Glutamatergic neuron (in vitro differentiated cells): ENCODE measurements at regions not wholly inside any gene's neighbourhood (a gene's known extent, or its start where the extent isn't known, plus 50 kb on each side); places are given as distances from the start of the nearest gene placed in this dataset.

Source experiments
- DNase-seq: peaks from one replicate; pipeline ENCODE4 v3.0.0; 2022
- H3K27ac Mint-ChIP-seq: one replicate; pipeline ENCODE4 v1.8.0; 2020; ENCODE audit warnings: mild to moderate bottlenecking, mixed read lengths, inconsistent platforms; ENCODE audit not compliant: unreplicated experiment
- H3K27me3 Mint-ChIP-seq: one replicate; pipeline ENCODE4 v1.8.0; 2020; ENCODE audit warnings: mild to moderate bottlenecking, moderate library complexity, mixed read lengths, inconsistent platforms; ENCODE audit not compliant: unreplicated experiment
- H3K36me3 Mint-ChIP-seq: one replicate; pipeline ENCODE4 v1.8.0; 2020; ENCODE audit warnings: mild to moderate bottlenecking, mixed read lengths, inconsistent platforms; ENCODE audit not compliant: unreplicated experiment
- H3K4me1 Mint-ChIP-seq: one replicate; pipeline ENCODE4 v1.8.0; 2020; ENCODE audit warnings: mild to moderate bottlenecking, low read depth, mixed read lengths, inconsistent platforms; ENCODE audit not compliant: unreplicated experiment
- H3K4me3 Mint-ChIP-seq: one replicate; pipeline ENCODE4 v1.8.0; 2020; ENCODE audit warnings: mild to moderate bottlenecking, mixed read lengths, inconsistent platforms; ENCODE audit not compliant: unreplicated experiment
- H3K9me3 Mint-ChIP-seq: one replicate; pipeline ENCODE4 v1.8.0; 2020; ENCODE audit warnings: mild to moderate bottlenecking, moderate library complexity, mixed read lengths, inconsistent platforms; ENCODE audit not compliant: unreplicated experiment
- CTCF ChIP-seq: fragments of 200-600 bp; sonication (generic); IDR thresholded peaks from one replicate; pipeline ENCODE4 v1.5.0; 2021; ENCODE audit not compliant: partially characterized antibody, unreplicated experiment

- Mint-ChIP-seq H3K27me3 (no peaks in the 10 kb centered on the region), H3K27ac (no peak overlapping the region), H3K4me1 (no peaks in the 10 kb centered on the region), H3K9me3 (no peaks in the 10 kb centered on the region), H3K36me3 (no peaks in the 10 kb centered on the region), H3K4me3 (no peak overlapping the region)
- DNase-seq: no peak
- TF ChIP-seq CTCF: no peak
These were observed 60.3 kb upstream of the GREM2 start for GRCh38 chr1:240672132-240672811.

- H3K4me3 Mint-ChIP-seq: no peak overlapping the region
- H3K27me3 Mint-ChIP-seq: no peaks in the 10 kb centered on the region
- no peaks in the 10 kb centered on the region for H3K36me3 Mint-ChIP-seq
- no peaks in the 10 kb centered on the region for H3K9me3 Mint-ChIP-seq
- H3K4me1 Mint-ChIP-seq: no peaks in the 10 kb centered on the region
- no peak overlapping the region for H3K27ac Mint-ChIP-seq
- DNase-seq: no peak
- TF ChIP-seq CTCF: no peak
These were observed 55.4 kb upstream of the GREM2 start for GRCh38 chr1:240667351-240667750.

- Mint-ChIP-seq H3K36me3 (no peaks in the 10 kb centered on the region), H3K4me3 (no peak overlapping the region), H3K27ac (no peak overlapping the region), H3K4me1 (no peaks in the 10 kb centered on the region), H3K27me3 (no peaks in the 10 kb centered on the region), H3K9me3 (no peaks in the 10 kb centered on the region)
- TF ChIP-seq CTCF: no peak
- DNase-seq: no peak
These were observed 54.7 kb upstream of the GREM2 start for GRCh38 chr1:240666568-240667198.

- H3K9me3 Mint-ChIP-seq: no peaks in the 10 kb centered on the region
- no peaks in the 10 kb centered on the region for H3K4me1 Mint-ChIP-seq
- H3K27me3 Mint-ChIP-seq: no peaks in the 10 kb centered on the region
- no peak overlapping the region for H3K4me3 Mint-ChIP-seq
- TF ChIP-seq CTCF: no peak
- DNase-seq: no peak
- no peaks in the 10 kb centered on the region for H3K36me3 Mint-ChIP-seq
- H3K27ac Mint-ChIP-seq: no peak overlapping the region
These were observed 51.4 kb upstream of the GREM2 start for GRCh38 chr1:240663169-240663879.
